ENCODE measurements at regions not wholly inside any gene's neighbourhood (a gene's known extent, or its start where the extent isn't known, plus 50 kb on each side); places are given as distances from the start of the nearest gene placed in this dataset.

GRCh38 chr20:60541991-60542390, 583.8 kb downstream of the CDH26 start:
- DNase-seq (ENCODE audit: low spot score): no peak
- intact Hi-C loops (cut with DNase I): no loop called here

GRCh38 chr20:60543598-60543997, 585.4 kb downstream of the CDH26 start:
- intact Hi-C loops (cut with DNase I): no loop called here
- no peak for DNase-seq (ENCODE audit: low spot score)

GRCh38 chr20:60553095-60553494, 594.9 kb downstream of the CDH26 start:
- DNase-seq (ENCODE audit: low spot score): no peak
- intact Hi-C loops (cut with DNase I): no loop called here

GRCh38 chr20:60558486-60558885, 600.3 kb downstream of the CDH26 start:
- intact Hi-C loops (cut with DNase I): no loop called here
- no peak for DNase-seq (ENCODE audit: low spot score)

- intact Hi-C loops (cut with DNase I): no loop called here
- no peak for DNase-seq (ENCODE audit: low spot score)
Measured at GRCh38 chr20:60559462-60559861, 601.2 kb downstream of the CDH26 start.

- DNase-seq (ENCODE audit: low spot score): no peak
- intact Hi-C loops (cut with DNase I): no loop called here
Measured at GRCh38 chr20:60561052-60561451, 602.8 kb downstream of the CDH26 start.

- intact Hi-C loops (cut with DNase I): no loop called here
- DNase-seq (ENCODE audit: low spot score): no peak
Measured at GRCh38 chr20:60565083-60565482, 606.9 kb downstream of the CDH26 start.

- no peak for DNase-seq (ENCODE audit: low spot score)
- intact Hi-C loops (cut with DNase I): no loop called here
Measured at GRCh38 chr20:60565551-60565950, 607.3 kb downstream of the CDH26 start.

- DNase-seq (ENCODE audit: low spot score): no peak
- intact Hi-C loops (cut with DNase I): no loop called here
Measured at GRCh38 chr20:60569116-60569515, 610.9 kb downstream of the CDH26 start.

- intact Hi-C loops (cut with DNase I): no loop called here
- DNase-seq (ENCODE audit: low spot score): no peak
Measured at GRCh38 chr20:60570481-60571277, 612.5 kb downstream of the CDH26 start.

GRCh38 chr20:60573003-60573680, 614.9 kb downstream of the CDH26 start:
- intact Hi-C loops (cut with DNase I): no loop called here
- DNase-seq (ENCODE audit: low spot score): no peak

- DNase-seq (ENCODE audit: low spot score): no peak
- intact Hi-C loops (cut with DNase I): no loop called here
Measured at GRCh38 chr20:60576236-60576635, 618.0 kb downstream of the CDH26 start.

- intact Hi-C loops (cut with DNase I): no loop called here
- DNase-seq (ENCODE audit: low spot score): no peak
Measured at GRCh38 chr20:60579941-60580515, 621.8 kb downstream of the CDH26 start.

- no peak for DNase-seq (ENCODE audit: low spot score)
- intact Hi-C loops (cut with DNase I): no loop called here
Measured at GRCh38 chr20:60581606-60582115, 623.4 kb downstream of the CDH26 start.

GRCh38 chr20:60583741-60584140, 625.5 kb downstream of the CDH26 start:
- intact Hi-C loops (cut with DNase I): loop anchor here in 1 of 2 donors (2.0 kb wide), 1 partner anchor 47 kb away; no protein-coding TSS in a partner anchor
- DNase-seq (ENCODE audit: low spot score): no peak

- intact Hi-C loops (cut with DNase I): loop anchor here in 1 of 2 donors (2.0 kb wide), 1 partner anchor 47 kb away; no protein-coding TSS in a partner anchor
- DNase-seq (ENCODE audit: low spot score): no peak
Measured at GRCh38 chr20:60584221-60584620, 626.0 kb downstream of the CDH26 start.

- DNase-seq (ENCODE audit: low spot score): no peak
- intact Hi-C loops (cut with DNase I): loop anchor here in 1 of 2 donors (2.0 kb wide), 1 partner anchor 45 kb away; no protein-coding TSS in a partner anchor
Measured at GRCh38 chr20:60585651-60586050, 627.4 kb downstream of the CDH26 start.

GRCh38 chr20:60586269-60587050, 628.2 kb downstream of the CDH26 start:
- intact Hi-C loops (cut with DNase I): no loop called here
- DNase-seq (ENCODE audit: low spot score): no peak

GRCh38 chr20:60587986-60588385, 629.8 kb downstream of the CDH26 start:
- intact Hi-C loops (cut with DNase I): no loop called here
- no peak for DNase-seq (ENCODE audit: low spot score)

Data from posterior vena cava (tissue), 2 donors.